GM12878 (cell line): ENCODE measurements at regions not wholly inside any gene's neighbourhood (a gene's known extent, or its start where the extent isn't known, plus 50 kb on each side); places are given as distances from the start of the nearest gene placed in this dataset.

Experiments used
- ATAC-seq: fragments of 200-7000 bp; cut with Tn5 transposase; 3 replicates; pipeline ENCODE4 v1.9.1; 2020; ENCODE audit warnings: mild to moderate bottlenecking, moderate library complexity
- BruUV-seq: library from RNA; stranded (reverse); fragments of 400-500 nt; replicated peaks from 2 replicates; lab custom pipeline; 2021; lab: Mats Ljungman, UMichigan
- CTCF ChIA-PET: fragments of 300-600 bp; sonication (Branson Sonifier 250); formaldehyde crosslinking; extraction: SDS; loops from one replicate; lab custom pipeline; 2021; ENCODE audit warnings: inconsistent platforms; lab: Yijun Ruan, JAX
- POLR2A ChIA-PET: fragments of 350-600 bp; formaldehyde crosslinking; extraction: SDS; loops from one replicate; lab custom pipeline; 2021; ENCODE audit warnings: inconsistent platforms; lab: Charles Lee
- RAD21 ChIA-PET: fragments of 300-600 bp; sonication (Branson Sonifier 250); formaldehyde crosslinking; loops from one replicate; lab custom pipeline; 2023; ENCODE audit warnings: antibody characterized with exemption; ENCODE audit not compliant: unreplicated experiment; lab: Charles Lee
- SMC1A ChIA-PET: fragments of 300-600 bp; sonication (Branson Sonifier 250); formaldehyde crosslinking; loops from one replicate; lab custom pipeline; 2023; ENCODE audit not compliant: unreplicated experiment, uncharacterized antibody; lab: Charles Lee
- DNase-seq: peaks from one replicate; pipeline ENCODE4 v3.0.0-alpha.2; 2011; ENCODE audit warnings: low read depth, low spot score
- FAIRE-seq: peaks from 3 replicates; lab custom pipeline; 2011; peaks lifted over from hg19 to GRCh38; lab: Jason Lieb, UNC
- H2AFZ ChIP-seq: 2 replicates; pipeline ENCODE4 v1.6.0; 2011; ENCODE audit warnings: low read depth, low read length, control low read depth; ENCODE audit not compliant: control insufficient read depth
- H3K27ac ChIP-seq: 2 replicates; pipeline ENCODE4 v1.5.1; 2011; ENCODE audit warnings: control low read depth; ENCODE audit not compliant: control insufficient read depth, insufficient read depth
- H3K27me3 ChIP-seq, 2 experiments: replicated peaks in 1 of 2; 2 replicates each; pipeline versions ENCODE4 v1.6.0 to v1.6.1; 2011; ENCODE audit warnings: low read length in 1 of 2; ENCODE audit not compliant: control insufficient read depth in 2 of 2, insufficient read depth in 2 of 2
- H3K36me3 ChIP-seq, 2 experiments: 2 replicates each; pipeline ENCODE4 v1.5.1; 2011; ENCODE audit warnings: low read length in 1 of 2; ENCODE audit not compliant: control insufficient read depth in 2 of 2, insufficient read depth in 2 of 2
- H3K4me1 ChIP-seq: 2 replicates; pipeline ENCODE4 v1.6.1; 2011; ENCODE audit warnings: mild to moderate bottlenecking, low read length, moderate library complexity, mixed read lengths; ENCODE audit not compliant: control insufficient read depth, insufficient read depth
- H3K4me2 ChIP-seq: 2 replicates; pipeline ENCODE4 v1.6.0; 2011; ENCODE audit warnings: control low read depth; ENCODE audit not compliant: control insufficient read depth, insufficient read depth
- H3K4me3 ChIP-seq: fragments of 200-600 bp; sonication (generic); 2 replicates; pipeline ENCODE4 v1.5.1; 2016
- H3K79me2 ChIP-seq: 2 replicates; pipeline ENCODE4 v1.6.0; 2011; ENCODE audit warnings: low read length; ENCODE audit not compliant: control insufficient read depth, insufficient read depth
- H3K9ac ChIP-seq: 2 replicates; pipeline ENCODE4 v1.8.0; 2011; ENCODE audit warnings: low read length, control low read depth, mixed read lengths; ENCODE audit not compliant: control insufficient read depth, insufficient read depth
- H3K9me3 ChIP-seq: replicated peaks from 3 replicates; pipeline ENCODE4 v1.5.1; 2011; ENCODE audit warnings: mild to moderate bottlenecking, low read length; ENCODE audit not compliant: control insufficient read depth, insufficient read depth
- H4K20me1 ChIP-seq: 2 replicates; pipeline ENCODE4 v1.6.0; 2011; ENCODE audit not compliant: control insufficient read depth, insufficient read depth
- BCL3 ChIP-seq: IDR thresholded peaks from 2 replicates; pipeline ENCODE4 v1.6.1; 2011; ENCODE audit warnings: borderline replicate concordance, low read depth, mild to moderate bottlenecking, moderate library complexity, low read length; ENCODE audit not compliant: insufficient read depth, poor library complexity, severe bottlenecking
- CBX3 ChIP-seq: fragments of 200-600 bp; sonication (generic); IDR thresholded peaks from 2 replicates; pipeline ENCODE4 v1.6.1; 2016; ENCODE audit warnings: low read depth, borderline replicate concordance
- ELK1 ChIP-seq: IDR thresholded peaks from 2 replicates; pipeline ENCODE4 v1.6.1; 2012; ENCODE audit warnings: low read depth, low read length, improper control_type of control experiment
- FOS ChIP-seq: IDR thresholded peaks from 3 replicates; pipeline ENCODE4 v1.6.1; 2011; ENCODE audit warnings: borderline replicate concordance; ENCODE audit not compliant: insufficient read length; ENCODE audit errors: extremely low read depth
- FOXM1 ChIP-seq: IDR thresholded peaks from 2 replicates; pipeline ENCODE4 v1.6.1; 2012; ENCODE audit warnings: low read depth, mild to moderate bottlenecking, inconsistent platforms, low read length, moderate library complexity
- IRF5 ChIP-seq: fragments of 450-650 bp; IDR thresholded peaks from 2 replicates; pipeline ENCODE4 v1.6.1; 2017; ENCODE audit warnings: borderline replicate concordance
- KDM1A ChIP-seq: fragments of 200-600 bp; sonication (generic); IDR thresholded peaks from 2 replicates; pipeline ENCODE4 v1.6.1; 2016; ENCODE audit warnings: borderline replicate concordance
- POLR2AphosphoS5 ChIP-seq: IDR thresholded peaks from 2 replicates; pipeline ENCODE4 v1.6.1; 2011; ENCODE audit warnings: mild to moderate bottlenecking, low read length, inconsistent platforms
- POU2F2 ChIP-seq: IDR thresholded peaks from 3 replicates; pipeline ENCODE4 v1.6.1; 2011; ENCODE audit warnings: low read depth, mild to moderate bottlenecking, low read length, borderline replicate concordance
- RAD21 ChIP-seq: IDR thresholded peaks from 2 replicates; pipeline ENCODE4 v1.6.1; 2011; ENCODE audit warnings: mild to moderate bottlenecking, low read depth, low read length, moderate library complexity; ENCODE audit not compliant: insufficient read depth
- RELB ChIP-seq: fragments of 450-650 bp; IDR thresholded peaks from 2 replicates; pipeline ENCODE4 v1.6.1; 2017; ENCODE audit warnings: low read depth, mild to moderate bottlenecking, moderate library complexity
- REST ChIP-seq: IDR thresholded peaks from 2 replicates; pipeline ENCODE4 v1.6.1; 2012; ENCODE audit warnings: mild to moderate bottlenecking, low read depth, low read length
- ZNF274 ChIP-seq: IDR thresholded peaks from one replicate; pipeline ENCODE4 v1.8.0; 2011; ENCODE audit not compliant: insufficient read length, insufficient read depth
- WGBS: methylation state at CpG from one replicate; pipeline ENCODE4 v1.1.6; 2016; ENCODE audit warnings: low lambda C conversion rate; ENCODE audit not compliant: insufficient replicate concordance, insufficient coverage; ENCODE audit errors: missing lambda C conversion rate; 5-methylcytosine and 5-hydroxymethylcytosine counted together
- in situ Hi-C: fragments of 300-500 bp; cut with MboI; formaldehyde crosslinking; loops from 9 replicates; pipeline ENCODE4 v1.14.3; 2018; ENCODE audit warnings: mixed read lengths
- intact Hi-C: fragments of 100-400 bp; cut with micrococcal nuclease; formaldehyde crosslinking; loops from one replicate; pipeline ENCODE4 v1.14.2; 2022; ENCODE audit not compliant: unreplicated experiment

- CTCF ChIA-PET = no interaction called here
- DNase-seq = no peak
- POLR2A ChIA-PET = no interaction called here
- H3K36me3 ChIP-seq = no peaks in the 10 kb centered on the region
- H3K4me2 ChIP-seq = no peak overlapping the region
- FAIRE-seq = no peak
- in situ Hi-C loops = no loop called here
- RAD21 ChIA-PET = no interaction called here
- H3K9me3 ChIP-seq = no peaks in the 10 kb centered on the region
- no peaks in the 10 kb centered on the region for H3K4me1 ChIP-seq
- H3K9ac ChIP-seq = no peak overlapping the region
- ATAC-seq = no peak
- no peak overlapping the region for H2AFZ ChIP-seq
- H4K20me1 ChIP-seq = no peaks in the 10 kb centered on the region
- SMC1A ChIA-PET = no interaction called here
- intact Hi-C loops = no loop called here
- no peak overlapping the region for H3K4me3 ChIP-seq
- TF ChIP-seq ZNF274 (no peak), POLR2AphosphoS5 (no peak), FOS (no peak), REST (no peak), ELK1 (no peak), BCL3 (no peak), RELB (no peak), FOXM1 (no peak), RAD21 (no peak), CBX3 (no peak), KDM1A (no peak), POU2F2 (no peak), IRF5 (no peak)
- no TSS peak for BruUV-seq
- H3K79me2 ChIP-seq = no peaks in the 10 kb centered on the region
- WGBS = 0% methylated on average over 1 of the region's 1 CpG
- no peak overlapping the region for H3K27ac ChIP-seq
- no peaks in the 10 kb centered on the region for H3K27me3 ChIP-seq
These were observed 203.1 kb downstream of the ARHGEF9 start for GRCh38 chrX:63581906-63582305.
